Choroid plexus epithelial cell (primary cell): ENCODE measurements at regions not wholly inside any gene's neighbourhood (a gene's known extent, or its start where the extent isn't known, plus 50 kb on each side); places are given as distances from the start of the nearest gene placed in this dataset.

Experiments
- DNase-seq: peaks from one replicate; pipeline ENCODE4 v3.0.0-alpha.2; 2010; ENCODE audit warnings: low read depth
- H3K4me3 ChIP-seq: 2 replicates; pipeline ENCODE4 v1.5.1; 2011; ENCODE audit warnings: low read depth, mild to moderate bottlenecking, control low read depth, low read length, moderate library complexity
- CTCF ChIP-seq: conservative IDR thresholded peaks from 2 replicates; pipeline ENCODE4 v1.5.1; 2011; ENCODE audit warnings: low read depth, mild to moderate bottlenecking, control low read depth, inconsistent platforms, low read length, moderate library complexity

- H3K4me3 ChIP-seq, result no peak overlapping the region
- no peak for DNase-seq
- no peak for TF ChIP-seq CTCF
Observed at GRCh38 chr12:89918172-89918846, 209.7 kb upstream of the ATP2B1 start.

- DNase-seq, result no peak
- no peak for TF ChIP-seq CTCF
- no peak overlapping the region for H3K4me3 ChIP-seq
Observed at GRCh38 chr12:89909753-89910152, 201.1 kb upstream of the ATP2B1 start.

- DNase-seq, result no peak
- no peak overlapping the region for H3K4me3 ChIP-seq
- no peak for TF ChIP-seq CTCF
Observed at GRCh38 chr12:89907659-89908058, 199.0 kb upstream of the ATP2B1 start.

GRCh38 chr12:89906824-89907223 lies 198.2 kb upstream of the ATP2B1 start:
- H3K4me3 ChIP-seq, result no peak overlapping the region
- DNase-seq, result no peak
- TF ChIP-seq CTCF, result no peak

- no peak overlapping the region for H3K4me3 ChIP-seq
- no peak for DNase-seq
- TF ChIP-seq CTCF, result no peak
Observed at GRCh38 chr12:89906178-89906577, 197.5 kb upstream of the ATP2B1 start.

- no peak for TF ChIP-seq CTCF
- no peak for DNase-seq
Observed at GRCh38 chr12:89901906-89902642, 193.4 kb upstream of the ATP2B1 start.

GRCh38 chr12:89901319-89901718 lies 192.7 kb upstream of the ATP2B1 start:
- no peak for TF ChIP-seq CTCF
- no peak overlapping the region for H3K4me3 ChIP-seq
- DNase-seq, result no peak

More at GRCh38 chr12:89901906-89902642, 193.4 kb upstream of the ATP2B1 start:
- no peak overlapping the region for H3K4me3 ChIP-seq
